Kidney (tissue), 13 donors: ENCODE measurements at regions not wholly inside any gene's neighbourhood (a gene's known extent, or its start where the extent isn't known, plus 50 kb on each side); places are given as distances from the start of the nearest gene placed in this dataset.
A peak's percentile ranks its signal among the peaks of the same experiment; 100 is the strongest.
"Not testable (repeated sequence)": the region's sequence is repeated elsewhere in the genome, so short reads cannot be mapped to it uniquely, and the experiment has no call there.

Experiments used
- DNase-seq, 5 donors: peaks; one replicate each; pipeline ENCODE4 v3.0.0-alpha.2; 2013 to 2020
- FAIRE-seq: peaks from 2 replicates; lab custom pipeline; 2012; peaks lifted over from hg19 to GRCh38; lab: Jason Lieb, UNC
- H3K27ac ChIP-seq, 2 donors: one replicate each; pipeline ENCODE4 v1.7.0; 2013; ENCODE audit warnings: low read depth in 2 of 2, low read length in 2 of 2, inconsistent platforms in 1 of 2
- H3K27me3 ChIP-seq: one replicate; pipeline ENCODE4 v1.7.1; 2013; ENCODE audit warnings: low read length, inconsistent platforms; ENCODE audit not compliant: control insufficient read depth, insufficient read depth
- H3K36me3 ChIP-seq, 3 donors: one replicate each; pipeline versions ENCODE4 v1.7.0 to v1.7.1; 2013; ENCODE audit warnings: low read length in 3 of 3, control low read depth in 1 of 3, inconsistent platforms in 1 of 3; ENCODE audit not compliant: insufficient read depth in 3 of 3, control insufficient read depth in 2 of 3
- H3K4me1 ChIP-seq, 3 donors: one replicate each; pipeline versions ENCODE4 v1.7.0 to v1.7.1; 2013; ENCODE audit warnings: low read length in 3 of 3, inconsistent platforms in 1 of 3, low read depth in 1 of 3; ENCODE audit not compliant: control insufficient read depth in 2 of 3, insufficient read depth in 2 of 3
- H3K4me3 ChIP-seq, 3 donors: one replicate each; pipeline versions ENCODE4 v1.7.0 to v1.8.1; 2013; ENCODE audit warnings: low read length in 3 of 3, control low read depth in 1 of 3, inconsistent platforms in 1 of 3
- H3K9ac ChIP-seq, 3 donors: one replicate each; pipeline versions ENCODE4 v1.7.0 to v1.7.1; 2013; ENCODE audit warnings: low read length in 3 of 3, control low read depth in 1 of 3, inconsistent platforms in 1 of 3
- H3K9me3 ChIP-seq, 3 donors: one replicate each; pipeline versions ENCODE4 v1.7.0 to v1.7.1; 2013; ENCODE audit warnings: low read length in 3 of 3, control low read depth in 1 of 3, inconsistent platforms in 1 of 3; ENCODE audit not compliant: control insufficient read depth in 2 of 3, insufficient read depth in 1 of 3
- CTCF ChIP-seq: IDR thresholded peaks from 3 replicates; pipeline ENCODE4 v1.5.1; 2012; ENCODE audit warnings: mild to moderate bottlenecking, moderate library complexity, borderline replicate concordance; ENCODE audit not compliant: insufficient read depth; ENCODE audit errors: extremely low read depth
- intact Hi-C: fragments of 100-400 bp; cut with DNase I; formaldehyde crosslinking; loops from one replicate; pipeline ENCODE4 v1.11.1; 2022
- donor health status: control.
- donor health status: control.
- donor health status: control.
- donor health status: control.
- donor health status: control.
- donor health status: DM: yes; HTN: yes; CAD: no.
- donor health status: Normal renal cell carcinoma (clear cell type).

GRCh38 chr2:113361051-113361450, 76.4 kb upstream of the ZNG1B start:
- Histone ChIP-seq H3K36me3 (no peaks in the 10 kb centered on the region), H3K9ac (no peak overlapping the region), H3K9me3 (no peaks in the 10 kb centered on the region), H3K27ac (no peak overlapping the region), H3K4me3 (no peak overlapping the region), H3K27me3 (no peaks in the 10 kb centered on the region), H3K4me1 (no peaks in the 10 kb centered on the region)
- TF ChIP-seq CTCF = no peak
- intact Hi-C loops = no loop called here
- FAIRE-seq (no peak), DNase-seq (no peak)

GRCh38 chr2:113357071-113357470, 78.3 kb upstream of the PAX8 start:
- no peak for FAIRE-seq
- intact Hi-C loops = no loop called here

GRCh38 chr2:113356284-113356683, 77.6 kb upstream of the PAX8 start:
- H3K27me3 ChIP-seq, H3K4me3 ChIP-seq, H3K4me1 ChIP-seq, DNase-seq, H3K27ac ChIP-seq, H3K9ac ChIP-seq, intact Hi-C loops, FAIRE-seq, H3K36me3 ChIP-seq, H3K9me3 ChIP-seq: not testable (repeated sequence)

More at GRCh38 chr2:113357071-113357470, 78.3 kb upstream of the PAX8 start:
- Histone ChIP-seq H3K36me3 (no peaks in the 10 kb centered on the region), H3K9ac (no peak overlapping the region), H3K9me3 (no peaks in the 10 kb centered on the region), H3K4me1 (no peaks in the 10 kb centered on the region), H3K27ac (no peak overlapping the region), H3K27me3 (no peaks in the 10 kb centered on the region), H3K4me3 (no peak overlapping the region)
- no peak for DNase-seq
- TF ChIP-seq CTCF = no peak

- H3K9me3 ChIP-seq, H3K27ac ChIP-seq, intact Hi-C loops, H3K9ac ChIP-seq, H3K4me3 ChIP-seq, H3K36me3 ChIP-seq, H3K27me3 ChIP-seq, FAIRE-seq, H3K4me1 ChIP-seq: not testable (repeated sequence)
- DNase-seq = peak in 4 of 5 donors; percentile 85 to 93 (median 88)
These were observed 76.8 kb upstream of the PAX8 start for GRCh38 chr2:113355339-113356015.
